ENCODE measurements at regions not wholly inside any gene's neighbourhood (a gene's known extent, or its start where the extent isn't known, plus 50 kb on each side); places are given as distances from the start of the nearest gene placed in this dataset.

GRCh38 chr11:13869398-13869886 is 93.1 kb upstream of the SPON1 start:
- peak; percentile 15 for DNase-seq (ENCODE audit: low spot score)

- DNase-seq (ENCODE audit: low spot score) = no peak
Measured at GRCh38 chr11:13874597-13874996, 87.9 kb upstream of the SPON1 start.

- DNase-seq (ENCODE audit: low spot score) = no peak
Measured at GRCh38 chr11:13875643-13876042, 86.9 kb upstream of the SPON1 start.

- DNase-seq (ENCODE audit: low spot score) = peak; percentile 53
Measured at GRCh38 chr11:13876423-13876822, 86.1 kb upstream of the SPON1 start.

DNA sequence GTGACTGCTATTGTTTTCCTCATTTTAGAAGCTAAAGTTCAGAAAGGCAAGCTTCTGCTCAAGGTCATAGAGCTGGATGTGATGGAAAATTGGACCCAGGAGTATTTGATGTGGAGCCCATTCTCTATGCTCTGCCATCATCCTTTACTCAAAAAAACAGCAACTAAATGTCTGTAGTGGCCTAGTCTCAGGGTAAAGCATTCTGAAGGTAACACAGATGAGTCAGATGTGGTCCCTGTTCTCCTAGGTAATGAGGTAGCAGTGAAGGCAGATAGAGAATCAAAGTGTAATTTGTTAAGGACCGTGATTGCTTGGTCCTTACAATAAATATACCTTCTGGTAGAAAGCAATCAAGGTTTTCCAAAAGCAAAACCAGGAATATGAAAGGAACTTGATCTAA is 84.4 kb upstream of the SPON1 start:
- DNase-seq (ENCODE audit: low spot score) = no peak

DNA sequence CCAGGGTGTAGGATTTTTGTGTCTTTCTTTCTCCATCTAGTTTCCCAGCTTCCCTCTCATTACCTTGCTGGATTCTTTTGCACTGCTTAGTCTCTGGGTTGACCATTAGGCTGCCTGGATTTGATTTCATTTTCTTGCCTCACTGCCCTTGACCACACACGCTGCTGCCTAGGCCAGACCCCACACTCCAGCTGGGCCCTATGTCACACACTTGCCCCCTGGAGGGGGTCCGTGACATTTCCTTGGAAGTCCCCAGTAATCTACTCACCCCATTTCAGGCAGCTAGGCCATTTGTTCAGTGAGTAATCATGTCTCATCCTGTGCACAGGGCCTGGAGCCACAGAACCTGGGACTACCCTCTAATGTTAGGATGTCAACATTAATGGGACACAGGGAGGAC is 81.9 kb upstream of the SPON1 start:
- no peak for DNase-seq (ENCODE audit: low spot score)

GRCh38 chr11:13881226-13881905 is 81.2 kb upstream of the SPON1 start:
- no peak for DNase-seq (ENCODE audit: low spot score)

DNA sequence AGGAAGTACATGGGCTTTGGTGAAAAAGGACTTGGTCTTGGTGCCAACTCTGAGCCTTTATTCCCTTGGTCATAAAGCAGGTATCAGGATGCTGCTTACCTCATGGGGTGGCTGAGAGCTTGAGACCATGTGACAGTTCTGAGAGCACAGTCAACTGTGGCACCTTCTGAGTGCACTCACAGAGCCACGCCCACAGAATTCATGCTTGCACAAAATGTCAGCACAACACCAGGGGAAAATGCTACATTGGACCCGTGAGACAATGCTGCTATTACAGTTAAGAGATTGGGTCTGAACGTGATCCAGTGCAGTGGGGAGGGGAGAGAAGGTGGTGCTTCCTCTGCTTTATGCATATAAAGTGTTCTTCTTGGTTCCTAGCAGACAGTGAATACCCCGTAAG is 79.5 kb upstream of the SPON1 start:
- DNase-seq (ENCODE audit: low spot score) = no peak

- no peak for DNase-seq (ENCODE audit: low spot score)
Measured at GRCh38 chr11:13883589-13883988, 78.9 kb upstream of the SPON1 start.

GRCh38 chr11:13884158-13884799 is 78.2 kb upstream of the SPON1 start:
- DNase-seq (ENCODE audit: low spot score) = no peak

- no peak for DNase-seq (ENCODE audit: low spot score)
Measured at GRCh38 chr11:13885083-13885482, 77.4 kb upstream of the SPON1 start.

DNA sequence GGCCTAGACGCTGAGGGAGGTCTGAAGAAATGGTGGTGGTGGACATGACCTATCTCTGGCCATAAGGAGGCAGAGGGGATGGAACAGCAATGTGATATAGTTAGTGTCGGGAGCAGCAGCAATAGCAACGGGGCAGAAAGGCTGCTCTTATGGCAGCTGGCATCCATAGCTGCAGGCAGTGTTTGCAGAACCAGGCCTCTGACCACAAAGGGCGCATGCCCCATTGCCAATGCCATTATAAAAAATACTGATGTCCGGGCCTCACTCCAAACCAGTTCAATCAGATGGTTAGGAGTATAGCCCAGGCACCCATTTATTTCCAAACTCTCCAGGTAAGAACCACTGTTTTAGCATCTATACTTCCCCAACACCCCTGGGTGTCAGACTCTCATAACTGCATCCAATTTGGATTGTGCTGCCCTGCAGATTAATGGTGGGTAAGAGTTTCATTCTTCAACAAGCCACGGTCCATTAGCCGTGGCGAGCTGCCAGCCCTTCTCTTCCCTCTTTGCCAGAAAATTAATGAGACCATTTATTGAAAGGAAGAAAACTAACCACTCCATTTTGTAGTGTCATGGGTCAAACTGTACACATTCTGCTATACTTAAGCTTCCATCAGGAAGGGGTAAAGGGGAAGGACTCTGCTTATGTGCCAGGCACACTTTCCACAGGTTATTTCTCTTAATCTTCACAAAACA is 72.8 kb upstream of the SPON1 start:
- no peak for DNase-seq (ENCODE audit: low spot score)

GRCh38 chr11:13891911-13892310 is 70.6 kb upstream of the SPON1 start:
- no peak for DNase-seq (ENCODE audit: low spot score)

GRCh38 chr11:13896175-13896980 is 66.1 kb upstream of the SPON1 start:
- DNase-seq (ENCODE audit: low spot score) = peak; percentile 19

DNA sequence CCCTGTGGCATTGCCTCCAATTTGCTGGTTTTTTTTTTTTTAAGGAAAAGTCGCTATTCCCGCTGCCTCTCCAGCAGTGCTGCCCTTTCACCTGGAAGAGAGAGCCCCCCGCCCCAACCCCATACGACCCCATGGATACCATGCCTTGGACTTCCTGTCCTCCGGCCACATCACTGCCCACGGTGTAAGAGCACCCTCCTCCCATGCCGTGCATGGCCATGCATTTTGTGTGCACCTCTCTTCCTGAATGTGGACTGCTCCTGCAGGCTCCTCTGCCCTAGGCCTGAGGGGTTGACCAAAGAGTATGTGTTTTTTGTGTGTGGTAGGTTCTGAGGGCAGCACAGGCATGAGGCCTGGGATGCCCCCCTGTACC is 65.6 kb upstream of the SPON1 start:
- DNase-seq (ENCODE audit: low spot score) = no peak

DNA sequence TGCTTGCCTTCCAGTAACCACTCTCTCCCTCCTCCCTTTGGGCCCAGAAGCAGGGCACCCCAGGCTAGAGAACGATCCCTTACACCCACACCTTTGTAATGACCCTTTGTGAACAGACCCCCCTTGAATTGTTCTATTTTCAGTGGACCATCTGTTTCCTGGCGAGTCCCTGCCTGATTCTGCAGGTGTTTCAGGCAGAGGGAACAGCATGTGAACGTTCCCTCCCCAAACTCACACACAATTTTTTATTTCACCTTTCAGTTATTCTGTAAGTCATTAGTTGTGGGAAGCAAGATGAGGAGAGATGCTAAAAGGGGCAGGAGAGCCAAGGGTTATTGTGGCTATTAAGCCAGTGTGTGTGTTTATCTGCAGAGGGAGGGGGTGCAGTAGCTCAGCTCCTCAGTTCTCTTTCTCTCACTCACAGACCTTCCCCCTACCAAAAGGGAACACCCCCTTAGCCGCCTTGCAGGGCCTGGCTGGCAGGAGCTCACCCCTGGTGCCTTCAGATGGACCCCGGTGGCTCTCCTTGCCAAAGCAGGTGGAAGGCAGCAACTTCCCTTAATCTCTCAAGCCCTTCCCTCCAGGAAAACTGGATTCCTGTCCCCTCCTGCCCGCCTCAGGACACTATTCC is 64.8 kb upstream of the SPON1 start:
- no peak for DNase-seq (ENCODE audit: low spot score)

GRCh38 chr11:13899603-13900002 is 62.9 kb upstream of the SPON1 start:
- DNase-seq (ENCODE audit: low spot score) = peak; percentile 37

- DNase-seq (ENCODE audit: low spot score) = no peak
Measured at GRCh38 chr11:13902523-13902922, 60.0 kb upstream of the SPON1 start.

DNA sequence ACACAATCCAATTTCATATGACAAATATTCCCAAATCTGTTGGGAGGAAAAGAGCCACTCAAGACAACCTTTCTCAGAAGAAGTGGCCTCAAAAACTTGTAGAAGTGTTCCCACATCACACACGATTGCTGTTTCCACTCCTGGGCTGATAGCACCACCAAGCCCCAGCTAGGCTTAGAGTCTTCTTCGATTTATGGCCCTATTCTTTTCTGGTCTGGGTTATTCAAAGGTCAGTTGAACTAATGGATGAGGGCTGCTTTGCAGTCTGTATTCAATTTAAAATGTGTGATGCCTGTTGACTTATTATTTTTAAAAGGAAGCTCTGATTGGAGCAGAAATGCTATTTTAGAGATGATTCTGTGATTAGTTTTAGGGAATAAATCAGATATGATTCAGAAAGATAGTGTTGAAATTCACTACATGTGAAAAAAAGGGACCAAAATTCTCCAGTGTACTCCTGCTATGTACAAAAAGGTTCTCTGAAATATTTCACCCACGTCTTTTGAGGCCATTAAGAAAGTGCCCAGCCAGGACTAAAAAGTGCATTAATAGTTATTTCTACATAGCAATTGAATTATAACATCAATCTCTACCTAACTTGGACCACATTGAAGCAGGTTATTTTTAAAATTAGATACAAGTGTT is 57.3 kb upstream of the SPON1 start:
- no peak for DNase-seq (ENCODE audit: low spot score)

DNA sequence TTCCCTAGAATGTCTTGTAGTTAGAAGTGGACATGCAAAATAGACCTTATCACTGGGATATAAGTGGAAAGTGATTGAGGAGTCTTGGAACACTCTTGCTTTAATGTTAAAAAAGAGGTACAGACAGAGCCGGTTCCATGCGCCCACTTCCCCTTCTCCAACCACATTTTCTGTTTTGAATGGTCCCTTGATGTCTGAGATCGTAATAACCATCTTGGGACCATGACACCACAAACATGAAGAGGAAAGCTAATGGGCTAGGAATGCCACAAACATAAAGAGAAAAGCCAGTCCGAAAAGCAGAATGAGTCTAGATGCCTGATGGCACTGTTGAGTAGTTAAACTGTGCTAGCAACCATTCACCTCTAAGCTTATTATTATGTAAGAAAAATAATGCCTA is 54.8 kb upstream of the SPON1 start:
- no peak for DNase-seq (ENCODE audit: low spot score)

- no peak for DNase-seq (ENCODE audit: low spot score)
Measured at GRCh38 chr11:13908535-13908934, 54.0 kb upstream of the SPON1 start.

Measured in umbilical cord (tissue), 1 donor.